ENCODE measurements at regions not wholly inside any gene's neighbourhood (a gene's known extent, or its start where the extent isn't known, plus 50 kb on each side); places are given as distances from the start of the nearest gene placed in this dataset.

DNA sequence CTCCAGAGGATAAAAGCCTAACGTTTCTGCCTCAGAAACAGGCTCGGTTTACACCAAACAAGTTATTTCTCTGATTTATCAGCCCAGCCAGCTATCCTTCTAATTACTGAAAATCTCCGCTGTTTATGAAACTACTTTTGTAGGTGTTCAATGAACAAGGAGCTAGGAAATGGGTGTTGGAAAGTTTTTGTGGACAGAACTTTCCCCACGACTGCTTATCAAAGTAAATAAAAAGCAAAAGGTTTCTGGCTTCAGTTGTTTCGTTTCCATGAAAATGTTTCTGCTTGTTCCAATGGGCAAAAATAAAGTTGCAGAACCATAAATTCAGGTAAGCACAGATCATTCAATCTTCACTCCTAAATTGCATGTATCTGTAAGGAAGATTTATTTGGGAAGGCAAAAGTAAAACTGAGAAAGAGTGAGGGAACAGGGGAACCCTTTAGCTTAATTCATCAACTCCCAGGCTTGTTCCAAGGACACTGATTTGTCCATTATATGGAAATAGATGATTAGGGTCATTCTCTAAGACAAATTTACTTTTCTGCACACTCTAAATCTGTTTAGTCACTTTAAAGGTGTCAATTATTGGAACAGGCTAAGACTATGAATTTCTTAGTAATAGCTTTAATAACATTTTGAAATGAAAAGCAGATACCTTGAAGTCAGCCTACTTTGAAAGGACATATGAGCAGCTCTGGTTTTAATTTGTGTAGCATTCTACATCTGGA lies 175.9 kb upstream of the CDKN3 start:
- Mint-ChIP-seq H3K9me3 (peaks cover 0 to 3% (median 0%) of the 10 kb centered on the region in 8 donors), H3K27ac (no peak overlapping the region), H3K36me3 (no peaks in the 10 kb centered on the region), H3K4me3 (peak overlapping the region in 4 of 8 donors; percentile 52 to 79 (median 72)), H3K4me1 (peaks cover 4 to 16% (median 11%) of the 10 kb centered on the region in 4 donors), H3K27me3 (peaks cover 42 to 54% of the 10 kb centered on the region in 2 donors)
- Histone ChIP-seq H3K4me1 (ENCODE audit: insufficient read depth, low read length) (no peaks in the 10 kb centered on the region), H3K36me3 (ENCODE audit: insufficient read depth, low read length) (no peaks in the 10 kb centered on the region), H3K9me3 (ENCODE audit: control insufficient read depth in 1 of 2, low read length in 2 of 2) (no peaks in the 10 kb centered on the region), H3K27ac (ENCODE audit: low read depth, low read length) (no peak overlapping the region), H3K4me3 (ENCODE audit: low read length in 2 of 2) (no peak overlapping the region), H3K27me3 (ENCODE audit: insufficient read depth, low read length) (peaks cover 5% of the 10 kb centered on the region)
- ChIA-PET CTCF (ENCODE audit: partially characterized antibody) (no interaction called here), POLR2A (ENCODE audit: partially characterized antibody) (no interaction called here)
- no peak for DNase-seq
- intact Hi-C loops (cut with micrococcal nuclease): no loop called here

DNA sequence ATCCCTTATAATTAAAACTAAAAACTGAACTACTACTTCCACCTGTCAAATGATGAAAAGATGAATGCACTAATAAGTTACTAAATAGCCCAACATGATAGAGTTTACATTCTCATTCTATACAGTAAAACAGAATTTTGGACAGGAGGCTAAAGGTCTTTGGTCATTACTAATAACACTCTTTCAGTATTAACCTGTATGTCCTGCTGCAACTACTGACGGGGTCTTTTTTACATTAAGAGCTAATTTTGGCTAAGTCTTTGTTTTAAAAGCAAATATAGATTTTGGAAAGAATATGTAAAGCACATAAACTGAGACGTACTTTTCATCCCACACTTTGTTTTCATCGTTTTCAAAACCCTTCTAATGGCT lies 175.4 kb upstream of the CDKN3 start:
- POLR2A ChIA-PET (ENCODE audit: partially characterized antibody): no interaction called here
- intact Hi-C loops (cut with micrococcal nuclease): no loop called here
- Histone ChIP-seq H3K4me1 (ENCODE audit: insufficient read depth, low read length) (no peaks in the 10 kb centered on the region), H3K27ac (ENCODE audit: low read depth, low read length) (no peak overlapping the region), H3K27me3 (ENCODE audit: insufficient read depth, low read length) (peaks cover 5% of the 10 kb centered on the region), H3K4me3 (ENCODE audit: low read length in 2 of 2) (no peak overlapping the region), H3K36me3 (ENCODE audit: insufficient read depth, low read length) (no peaks in the 10 kb centered on the region), H3K9me3 (ENCODE audit: control insufficient read depth in 1 of 2, low read length in 2 of 2) (no peaks in the 10 kb centered on the region)
- peaks cover 4 to 16% (median 11%) of the 10 kb centered on the region in 4 donors for H3K4me1 Mint-ChIP-seq
- CTCF ChIA-PET (ENCODE audit: partially characterized antibody): no interaction called here
- H3K27ac Mint-ChIP-seq: no peak overlapping the region
- DNase-seq: no peak
- peaks cover 0 to 3% (median 0%) of the 10 kb centered on the region in 8 donors for H3K9me3 Mint-ChIP-seq
- peaks cover 42 to 54% of the 10 kb centered on the region in 2 donors for H3K27me3 Mint-ChIP-seq
- H3K4me3 Mint-ChIP-seq: no peak overlapping the region
- H3K36me3 Mint-ChIP-seq: no peaks in the 10 kb centered on the region

DNA sequence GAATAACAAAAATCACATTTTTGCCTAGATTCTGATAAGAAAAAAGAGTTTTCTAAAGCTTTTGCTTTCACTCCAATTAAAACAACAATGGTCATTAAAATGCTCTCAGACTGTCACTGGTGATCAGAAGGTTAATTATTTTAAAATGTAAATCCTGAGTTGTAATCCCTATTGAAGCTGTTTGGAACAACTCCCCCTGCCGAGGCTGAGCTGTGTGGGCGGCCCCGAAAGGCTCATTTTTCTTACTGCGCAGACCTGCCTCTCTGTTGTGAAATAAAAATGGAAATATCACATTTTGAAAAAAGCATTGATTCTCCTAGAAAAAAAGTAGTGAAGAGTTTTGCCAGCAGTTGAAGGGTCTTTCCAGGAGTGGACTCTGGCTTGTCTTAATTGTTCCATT lies 174.8 kb upstream of the CDKN3 start:
- Mint-ChIP-seq H3K4me1 (peaks cover 4 to 16% (median 11%) of the 10 kb centered on the region in 4 donors), H3K4me3 (no peak overlapping the region), H3K27me3 (peaks cover 43 to 51% of the 10 kb centered on the region in 2 donors), H3K27ac (no peak overlapping the region), H3K36me3 (no peaks in the 10 kb centered on the region), H3K9me3 (peaks cover 0 to 3% (median 0%) of the 10 kb centered on the region in 8 donors)
- intact Hi-C loops (cut with micrococcal nuclease): no loop called here
- Histone ChIP-seq H3K9me3 (ENCODE audit: control insufficient read depth in 1 of 2, low read length in 2 of 2) (no peaks in the 10 kb centered on the region), H3K36me3 (ENCODE audit: insufficient read depth, low read length) (no peaks in the 10 kb centered on the region), H3K4me3 (ENCODE audit: low read length in 2 of 2) (no peak overlapping the region), H3K27me3 (ENCODE audit: insufficient read depth, low read length) (peaks cover 5% of the 10 kb centered on the region), H3K27ac (ENCODE audit: low read depth, low read length) (no peak overlapping the region), H3K4me1 (ENCODE audit: insufficient read depth, low read length) (no peaks in the 10 kb centered on the region)
- no peak for DNase-seq
- ChIA-PET CTCF (ENCODE audit: partially characterized antibody) (no interaction called here), POLR2A (ENCODE audit: partially characterized antibody) (no interaction called here)

DNA sequence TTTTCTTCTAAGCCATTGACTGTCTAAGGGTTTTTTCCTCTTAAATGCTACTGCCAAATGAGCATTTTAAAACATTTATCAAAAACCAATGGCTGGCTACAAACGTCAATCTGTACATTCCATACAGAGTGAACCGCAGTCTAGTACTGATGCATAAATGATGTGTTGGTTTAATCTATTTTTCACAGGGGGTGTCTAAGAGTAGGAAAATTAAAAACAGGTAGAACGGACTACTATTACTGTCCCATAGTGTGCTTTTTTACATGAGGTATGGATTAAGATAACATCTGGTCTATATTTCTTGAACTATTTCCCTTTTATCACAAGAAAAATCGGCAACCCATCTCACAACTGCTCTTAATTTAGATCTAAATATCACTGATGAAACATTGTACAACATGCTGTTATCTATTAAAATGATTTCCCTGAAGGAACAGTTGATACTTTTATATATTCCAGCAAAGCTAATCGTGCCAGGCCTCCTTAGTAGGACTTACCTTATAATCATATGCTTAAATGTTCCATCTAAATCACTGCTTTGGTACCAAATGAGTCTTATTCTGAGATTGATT lies 172.9 kb upstream of the CDKN3 start:
- DNase-seq: no peak
- intact Hi-C loops (cut with micrococcal nuclease): no loop called here
- Histone ChIP-seq H3K4me3 (ENCODE audit: low read length in 2 of 2) (no peak overlapping the region), H3K9me3 (ENCODE audit: control insufficient read depth in 1 of 2, low read length in 2 of 2) (no peaks in the 10 kb centered on the region), H3K36me3 (ENCODE audit: insufficient read depth, low read length) (no peaks in the 10 kb centered on the region), H3K27me3 (ENCODE audit: insufficient read depth, low read length) (peaks cover 5% of the 10 kb centered on the region), H3K27ac (ENCODE audit: low read depth, low read length) (no peak overlapping the region), H3K4me1 (ENCODE audit: insufficient read depth, low read length) (no peaks in the 10 kb centered on the region)
- ChIA-PET POLR2A (ENCODE audit: partially characterized antibody) (no interaction called here), CTCF (ENCODE audit: partially characterized antibody) (no interaction called here)
- H3K4me1 Mint-ChIP-seq: peaks cover 4 to 16% (median 11%) of the 10 kb centered on the region in 4 donors
- H3K27ac Mint-ChIP-seq: no peak overlapping the region
- no peak overlapping the region for H3K4me3 Mint-ChIP-seq
- peaks cover 0 to 3% (median 0%) of the 10 kb centered on the region in 8 donors for H3K9me3 Mint-ChIP-seq
- H3K27me3 Mint-ChIP-seq: peaks cover 38 to 39% of the 10 kb centered on the region in 2 donors
- no peaks in the 10 kb centered on the region for H3K36me3 Mint-ChIP-seq

DNA sequence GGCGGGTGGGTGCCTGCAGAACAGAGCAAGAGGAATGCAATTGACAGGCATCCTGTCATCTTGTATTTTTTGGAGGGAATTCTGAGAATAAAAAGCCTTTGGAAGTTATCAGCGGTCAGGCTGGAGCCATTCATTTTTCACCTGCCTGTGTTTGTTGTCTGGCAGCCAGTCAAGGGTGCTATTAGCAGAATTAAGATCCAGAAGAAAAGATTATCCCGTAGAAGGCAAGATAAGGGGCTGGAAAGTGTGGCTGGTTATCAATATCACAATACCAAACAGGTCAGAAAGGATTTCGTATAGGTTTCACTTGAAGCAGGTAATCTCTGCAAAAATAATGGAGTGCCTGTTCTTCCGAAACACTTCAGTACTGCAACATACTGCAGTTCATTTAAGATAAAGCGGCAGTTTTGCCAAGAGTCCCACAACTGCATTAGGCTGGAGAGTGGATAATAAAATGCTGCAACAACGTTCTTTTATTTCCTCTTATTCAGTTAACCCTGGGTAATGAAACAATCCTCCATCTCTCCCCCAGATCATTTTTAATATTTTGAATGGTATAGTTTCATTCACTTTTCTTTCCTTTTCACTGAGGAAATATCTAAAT lies 171.2 kb upstream of the CDKN3 start:
- no peaks in the 10 kb centered on the region for H3K36me3 Mint-ChIP-seq
- peaks cover 0 to 1% (median 0%) of the 10 kb centered on the region in 8 donors for H3K9me3 Mint-ChIP-seq
- intact Hi-C loops (cut with micrococcal nuclease): no loop called here
- ChIA-PET POLR2A (ENCODE audit: partially characterized antibody) (no interaction called here), CTCF (ENCODE audit: partially characterized antibody) (no interaction called here)
- H3K27ac Mint-ChIP-seq: no peak overlapping the region
- Histone ChIP-seq H3K27ac (ENCODE audit: low read depth, low read length) (no peak overlapping the region), H3K4me3 (ENCODE audit: low read length in 2 of 2) (no peak overlapping the region), H3K27me3 (ENCODE audit: insufficient read depth, low read length) (peaks cover 5% of the 10 kb centered on the region), H3K9me3 (ENCODE audit: control insufficient read depth in 1 of 2, low read length in 2 of 2) (no peaks in the 10 kb centered on the region), H3K36me3 (ENCODE audit: insufficient read depth, low read length) (no peaks in the 10 kb centered on the region), H3K4me1 (ENCODE audit: insufficient read depth, low read length) (no peaks in the 10 kb centered on the region)
- H3K27me3 Mint-ChIP-seq: peaks cover 27 to 33% of the 10 kb centered on the region in 2 donors
- DNase-seq: no peak
- no peak overlapping the region for H3K4me3 Mint-ChIP-seq
- peaks cover 0 to 5% (median 3%) of the 10 kb centered on the region in 4 donors for H3K4me1 Mint-ChIP-seq

DNA sequence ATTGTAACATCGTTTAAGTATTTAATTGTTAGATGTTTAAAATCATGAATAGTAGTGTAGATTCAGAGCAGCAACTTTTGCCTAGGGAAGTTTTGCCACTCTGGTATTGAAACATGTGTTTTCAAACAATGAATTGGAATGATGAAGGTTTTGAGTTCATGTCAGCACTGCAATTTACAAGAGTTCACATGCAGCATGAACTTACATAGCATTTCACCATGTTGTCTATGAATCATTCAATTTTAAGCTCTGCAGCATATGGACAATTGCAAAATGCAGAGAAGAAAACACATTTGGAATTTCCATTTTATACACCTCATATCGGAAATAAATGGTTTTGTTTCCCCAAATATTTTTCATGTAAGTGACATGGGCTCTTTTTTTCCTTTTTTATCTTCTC lies 170.7 kb upstream of the CDKN3 start:
- ChIA-PET POLR2A (ENCODE audit: partially characterized antibody) (no interaction called here), CTCF (ENCODE audit: partially characterized antibody) (no interaction called here)
- H3K4me1 ChIP-seq (ENCODE audit: insufficient read depth, low read length): no peaks in the 10 kb centered on the region
- Mint-ChIP-seq H3K4me1 (no peaks in the 10 kb centered on the region), H3K4me3 (no peak overlapping the region), H3K36me3 (no peaks in the 10 kb centered on the region), H3K9me3 (peaks cover 0 to 1% (median 0%) of the 10 kb centered on the region in 8 donors), H3K27ac (no peak overlapping the region), H3K27me3 (peaks cover 21 to 32% of the 10 kb centered on the region in 2 donors)
- intact Hi-C loops (cut with micrococcal nuclease): no loop called here
- H3K9me3 ChIP-seq (ENCODE audit: control insufficient read depth in 1 of 2, low read length in 2 of 2): no peaks in the 10 kb centered on the region
- DNase-seq: no peak
- H3K4me3 ChIP-seq (ENCODE audit: low read length in 2 of 2): no peak overlapping the region
- no peak overlapping the region for H3K27ac ChIP-seq (ENCODE audit: low read depth, low read length)
- no peaks in the 10 kb centered on the region for H3K36me3 ChIP-seq (ENCODE audit: insufficient read depth, low read length)
- peaks cover 5% of the 10 kb centered on the region for H3K27me3 ChIP-seq (ENCODE audit: insufficient read depth, low read length)

DNA sequence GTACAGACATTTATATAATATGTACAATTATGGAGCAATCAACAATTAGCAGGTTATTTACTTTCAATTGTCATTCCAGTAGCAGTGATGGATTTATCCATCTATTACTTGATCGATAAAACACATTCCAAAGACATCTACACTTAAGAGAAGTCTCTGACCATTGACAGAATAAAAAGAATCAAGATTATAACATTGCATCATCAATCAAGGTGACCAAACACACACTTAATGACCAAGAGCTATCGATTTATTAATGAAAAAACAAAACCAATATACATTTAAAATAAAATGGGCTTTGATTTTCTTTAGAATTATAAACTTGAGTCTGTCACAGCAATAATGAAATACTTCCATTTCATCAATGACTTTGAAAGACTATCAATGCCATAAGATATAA lies 170.2 kb upstream of the CDKN3 start:
- no peak overlapping the region for H3K4me3 ChIP-seq (ENCODE audit: low read length in 2 of 2)
- Mint-ChIP-seq H3K9me3 (peaks cover 0 to 1% (median 0%) of the 10 kb centered on the region in 8 donors), H3K4me3 (no peak overlapping the region), H3K27me3 (peaks cover 17 to 28% of the 10 kb centered on the region in 2 donors), H3K4me1 (no peaks in the 10 kb centered on the region), H3K27ac (no peak overlapping the region), H3K36me3 (no peaks in the 10 kb centered on the region)
- no peak for DNase-seq
- no peaks in the 10 kb centered on the region for H3K36me3 ChIP-seq (ENCODE audit: insufficient read depth, low read length)
- intact Hi-C loops (cut with micrococcal nuclease): no loop called here
- H3K4me1 ChIP-seq (ENCODE audit: insufficient read depth, low read length): no peaks in the 10 kb centered on the region
- H3K9me3 ChIP-seq (ENCODE audit: control insufficient read depth in 1 of 2, low read length in 2 of 2): no peaks in the 10 kb centered on the region
- peaks cover 5% of the 10 kb centered on the region for H3K27me3 ChIP-seq (ENCODE audit: insufficient read depth, low read length)
- CTCF ChIA-PET (ENCODE audit: partially characterized antibody): interaction anchor here (0.7 kb wide), 1 partner anchor 52 kb away, joined by 3 read pairs; no protein-coding TSS in a partner anchor
- H3K27ac ChIP-seq (ENCODE audit: low read depth, low read length): no peak overlapping the region
- POLR2A ChIA-PET (ENCODE audit: partially characterized antibody): no interaction called here
